ENCODE measurements at regions not wholly inside any gene's neighbourhood (a gene's known extent, or its start where the extent isn't known, plus 50 kb on each side); places are given as distances from the start of the nearest gene placed in this dataset.

- Histone ChIP-seq H3K4me2 (ENCODE audit: insufficient read depth in 1 of 2, low read depth in 2 of 2, low read length in 2 of 2) (no peak overlapping the region), H3K4me1 (replicated peaks in 1 of 4; ENCODE audit: control insufficient read depth in 3 of 4, insufficient read depth in 4 of 4, low read length in 3 of 4) (no peaks in the 10 kb centered on the region), H3K36me3 (ENCODE audit: control insufficient read depth in 2 of 4, insufficient read depth in 4 of 4, low read length in 3 of 4) (no peaks in the 10 kb centered on the region), H2BK120ac (replicated peaks; ENCODE audit: low read depth, low read length) (no peak overlapping the region), H3K4ac (replicated peaks; ENCODE audit: insufficient read length, low read depth, low read length) (no peak overlapping the region), H4K8ac (ENCODE audit: extremely low read depth, insufficient read depth, low read length) (no peak overlapping the region), H3K27me3 (replicated peaks in 1 of 4; ENCODE audit: control insufficient read depth in 3 of 4, extremely low read depth in 1 of 4, insufficient read depth in 3 of 4, low read length in 3 of 4) (no peaks in the 10 kb centered on the region), H3K9me3 (ENCODE audit: insufficient read depth in 2 of 2, low read depth in 1 of 2, low read length in 1 of 2) (no peaks in the 10 kb centered on the region), H2BK20ac (ENCODE audit: low read length) (no peak overlapping the region), H3K27ac (ENCODE audit: low read depth, low read length) (no peak overlapping the region), H3K79me2 (ENCODE audit: control insufficient read depth in 1 of 2, insufficient read depth in 2 of 2, low read length in 2 of 2) (no peaks in the 10 kb centered on the region), H3K14ac (ENCODE audit: insufficient read length) (no peak overlapping the region), H3K18ac (ENCODE audit: extremely low read depth, low read length) (no peak overlapping the region), H3K23me2 (ENCODE audit: low read depth, low read length) (no peaks in the 10 kb centered on the region), H3K79me1 (ENCODE audit: low read depth, low read length) (no peaks in the 10 kb centered on the region), H3K9ac (replicated peaks in 1 of 4; ENCODE audit: extremely low read depth in 1 of 4, low read depth in 3 of 4, low read length in 3 of 4) (no peak overlapping the region), H3K23ac (ENCODE audit: insufficient read length) (no peak overlapping the region), H2AFZ (ENCODE audit: low read length) (no peak overlapping the region), H4K5ac (ENCODE audit: insufficient read length, low read depth, low read length) (no peak overlapping the region), H3K4me3 (ENCODE audit: extremely low read depth in 1 of 4, insufficient read depth in 2 of 4, low read depth in 3 of 4, low read length in 4 of 4) (no peak overlapping the region), H4K20me1 (replicated peaks in 1 of 2; ENCODE audit: control insufficient read depth in 1 of 2, insufficient read depth in 2 of 2, low read length in 2 of 2) (no peaks in the 10 kb centered on the region), H2BK15ac (ENCODE audit: low read length) (no peak overlapping the region), H2BK12ac (ENCODE audit: low read depth, low read length) (no peak overlapping the region), H4K91ac (replicated peaks; ENCODE audit: insufficient read length, low read length) (no peak overlapping the region), H3K56ac (replicated peaks; ENCODE audit: insufficient read length, low read depth, low read length) (no peak overlapping the region), H2AK5ac (ENCODE audit: low read depth, low read length) (no peak overlapping the region), H2BK5ac (ENCODE audit: low read depth, low read length) (no peak overlapping the region)
- no peak for TF ChIP-seq RXRA (IDR thresholded peaks at IDR 0.05; ENCODE audit: insufficient read depth, low read depth, low read length)
- no peak for TF ChIP-seq ASH2L (IDR thresholded peaks at IDR 0.05; ENCODE audit: low read length)
- TF ChIP-seq CREB1 (IDR thresholded peaks at IDR 0.05), result no peak
- no peak for TF ChIP-seq BACH1 (IDR thresholded peaks at IDR 0.05; ENCODE audit: low read length)
- TF ChIP-seq TEAD4 (IDR thresholded peaks at IDR 0.05; ENCODE audit: low read depth, low read length), result no peak
- TF ChIP-seq GABPA (IDR thresholded peaks at IDR 0.05; ENCODE audit: borderline replicate concordance, insufficient read depth, low read length), result no peak
- no peak for TF ChIP-seq CHD1 (IDR thresholded peaks at IDR 0.05; ENCODE audit: low read depth, low read length)
- DNase-seq (ENCODE audit: low read depth in 1 of 2, low spot score in 2 of 2) (no peak), FAIRE-seq (no peak)
- CTCF ChIA-PET (ENCODE audit: partially characterized antibody), result no interaction called here
- 95% methylated on average over 9 of the region's 9 CpGs; no CpG with 5 or more reads in 1 of the 2 experiments for WGBS, 2 experiments (ENCODE audit: extremely low coverage in 1 of 2, insufficient coverage in 1 of 2, insufficient read length in 1 of 2, insufficient replicate concordance in 2 of 2, low coverage in 1 of 2, low lambda C conversion rate in 2 of 2, missing lambda C conversion rate in 1 of 2)
- POLR2A ChIA-PET (ENCODE audit: partially characterized antibody), result no interaction called here
Measured at GRCh38 chr7:54343511-54343910, 198.7 kb upstream of the VSTM2A start.

Data from H1 (cell line).